Fibroblast of peridontal ligament (primary cell): ENCODE measurements at regions not wholly inside any gene's neighbourhood (a gene's known extent, or its start where the extent isn't known, plus 50 kb on each side); places are given as distances from the start of the nearest gene placed in this dataset.
"Not testable (repeated sequence)": the region's sequence is repeated elsewhere in the genome, so short reads cannot be mapped to it uniquely, and the experiment has no call there.

Experiments used
- DNase-seq: peaks from one replicate; pipeline ENCODE4 v3.0.0-alpha.2; 2010; ENCODE audit errors: extremely low read depth

GRCh38 chr2:58376592-58376991 is 135.5 kb upstream of the FANCL start:
- DNase-seq, result no peak

- no peak for DNase-seq
Measured at GRCh38 chr2:58369594-58369993, 128.5 kb upstream of the FANCL start.

GRCh38 chr2:58364098-58364497 is 123.0 kb upstream of the FANCL start:
- DNase-seq, result no peak

GRCh38 chr2:58358026-58358425 is 116.9 kb upstream of the FANCL start:
- DNase-seq, result no peak

GRCh38 chr2:58357521-58357920 is 116.4 kb upstream of the FANCL start:
- no peak for DNase-seq

- no peak for DNase-seq
Measured at GRCh38 chr2:58354230-58354629, 113.1 kb upstream of the FANCL start.

- no peak for DNase-seq
Measured at GRCh38 chr2:58350484-58350883, 109.4 kb upstream of the FANCL start.

GRCh38 chr2:58347810-58348209 is 106.7 kb upstream of the FANCL start:
- DNase-seq, result no peak

GRCh38 chr2:58341047-58341446 is 99.9 kb upstream of the FANCL start:
- DNase-seq, result no peak

- DNase-seq, result no peak
Measured at GRCh38 chr2:58339548-58340243, 98.6 kb upstream of the FANCL start.

- no peak for DNase-seq
Measured at GRCh38 chr2:58336416-58336815, 95.3 kb upstream of the FANCL start.

GRCh38 chr2:58334414-58334813 is 93.3 kb upstream of the FANCL start:
- DNase-seq, result no peak

GRCh38 chr2:58325296-58325895 is 84.3 kb upstream of the FANCL start:
- DNase-seq, result not testable (repeated sequence)

- no peak for DNase-seq
Measured at GRCh38 chr2:58319481-58319880, 78.4 kb upstream of the FANCL start.

GRCh38 chr2:58318949-58319348 is 77.8 kb upstream of the FANCL start:
- DNase-seq, result not testable (repeated sequence)

- no peak for DNase-seq
Measured at GRCh38 chr2:58313926-58314325, 72.8 kb upstream of the FANCL start.

- no peak for DNase-seq
Measured at GRCh38 chr2:58308435-58308834, 67.3 kb upstream of the FANCL start.

GRCh38 chr2:58304843-58305242 is 63.7 kb upstream of the FANCL start:
- no peak for DNase-seq

- no peak for DNase-seq
Measured at GRCh38 chr2:58299123-58299522, 58.0 kb upstream of the FANCL start.

GRCh38 chr2:58293056-58293455 is 51.9 kb upstream of the FANCL start:
- DNase-seq, result no peak

- DNase-seq, result no peak
Measured at GRCh38 chr2:58291726-58292438, 50.8 kb upstream of the FANCL start.
